ENCODE measurements at regions not wholly inside any gene's neighbourhood (a gene's known extent, or its start where the extent isn't known, plus 50 kb on each side); places are given as distances from the start of the nearest gene placed in this dataset.

DNA sequence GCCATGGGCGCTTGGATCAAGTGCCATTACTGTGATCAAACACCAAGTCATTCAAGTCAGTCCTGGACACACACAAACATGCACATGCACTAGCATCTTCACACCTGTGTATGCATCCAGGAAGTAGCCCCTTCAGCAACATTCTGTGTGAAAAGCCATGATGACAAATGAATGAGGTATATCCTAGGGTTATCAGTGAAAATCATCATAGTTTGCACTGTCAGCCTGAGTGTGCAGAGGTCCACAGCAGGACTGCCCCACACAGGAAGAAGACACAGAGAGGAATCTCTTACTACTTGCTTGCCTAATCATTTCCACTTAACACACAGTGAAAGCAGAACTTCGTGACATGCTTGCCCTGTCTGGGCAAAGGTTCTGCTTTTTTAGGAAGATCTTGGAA, 184.0 kb upstream of the ADO start:
- no peak for TF ChIP-seq EZH2phosphoT487 (IDR thresholded peaks at IDR 0.05; ENCODE audit: low read depth)
- TF ChIP-seq CTCF (IDR thresholded peaks at IDR 0.05; ENCODE audit: low read depth, low read length) = no peak
